HG03060 (cell line): ENCODE measurements at regions not wholly inside any gene's neighbourhood (a gene's known extent, or its start where the extent isn't known, plus 50 kb on each side); places are given as distances from the start of the nearest gene placed in this dataset.
A peak's percentile ranks its signal among the peaks of the same experiment; 100 is the strongest.

Source experiments
- ATAC-seq: cut with Tn5 transposase; IDR thresholded peaks from one replicate; pipeline ENCODE4 v1.9.1; 2021; ENCODE audit warnings: low read depth, moderate number of reproducible peaks; ENCODE audit not compliant: unreplicated experiment

GRCh38 chr11:35076201-35077100, 62.5 kb upstream of the CD44 start:
- no peak for ATAC-seq

GRCh38 chr11:35077709-35078469, 61.1 kb upstream of the CD44 start:
- peak; percentile 49 for ATAC-seq

- no peak for ATAC-seq
Measured at GRCh38 chr11:35078470-35078735, 60.6 kb upstream of the CD44 start.

GRCh38 chr11:35079611-35080010, 59.4 kb upstream of the CD44 start:
- no peak for ATAC-seq

- ATAC-seq, result peak; percentile 35
Measured at GRCh38 chr11:35082321-35083180, 56.4 kb upstream of the CD44 start.

- no peak for ATAC-seq
Measured at GRCh38 chr11:35083181-35083430, 55.9 kb upstream of the CD44 start.

- peak; percentile 69 for ATAC-seq
Measured at GRCh38 chr11:35083431-35084238, 55.3 kb upstream of the CD44 start.

GRCh38 chr11:35084817-35085440, 54.0 kb upstream of the CD44 start:
- ATAC-seq, result no peak

GRCh38 chr11:35085531-35086165, 53.3 kb upstream of the CD44 start:
- no peak for ATAC-seq

- no peak for ATAC-seq
Measured at GRCh38 chr11:35087648-35088047, 51.3 kb upstream of the CD44 start.

GRCh38 chr11:35088226-35088625, 50.7 kb upstream of the CD44 start:
- no peak for ATAC-seq

- no peak for ATAC-seq
Measured at GRCh38 chr11:35088676-35089075, 50.3 kb upstream of the CD44 start.
